ENCODE measurements at regions not wholly inside any gene's neighbourhood (a gene's known extent, or its start where the extent isn't known, plus 50 kb on each side); places are given as distances from the start of the nearest gene placed in this dataset.

- DNase-seq = no peak
Observed at GRCh38 chr4:144302704-144303536, 162.4 kb upstream of the GYPA start.

- no peak for DNase-seq
Observed at GRCh38 chr4:144304025-144304424, 163.5 kb upstream of the GYPA start.

- DNase-seq = no peak
Observed at GRCh38 chr4:144310535-144310934, 170.0 kb upstream of the GYPA start.

DNA sequence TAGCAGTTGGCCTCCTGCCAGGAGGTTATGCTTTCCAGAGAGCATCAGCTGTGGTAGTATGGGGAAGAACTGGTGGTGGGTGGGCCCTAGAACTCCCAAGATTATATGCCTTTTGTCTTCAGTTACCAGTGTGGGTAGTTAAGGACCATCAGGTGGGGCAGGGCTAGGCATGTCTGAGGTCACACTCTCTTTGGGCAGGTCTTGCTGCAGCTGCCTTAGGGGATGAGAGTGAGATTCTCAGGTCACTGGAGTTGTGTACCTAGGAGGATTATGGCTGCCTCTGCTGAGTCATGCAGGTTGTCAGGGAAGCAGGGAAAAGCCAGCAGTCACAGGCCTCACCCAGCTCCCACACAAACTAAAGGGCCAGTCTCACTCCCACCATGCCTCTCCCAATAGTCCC, 172.9 kb upstream of the GYPA start:
- no peak for DNase-seq

DNA sequence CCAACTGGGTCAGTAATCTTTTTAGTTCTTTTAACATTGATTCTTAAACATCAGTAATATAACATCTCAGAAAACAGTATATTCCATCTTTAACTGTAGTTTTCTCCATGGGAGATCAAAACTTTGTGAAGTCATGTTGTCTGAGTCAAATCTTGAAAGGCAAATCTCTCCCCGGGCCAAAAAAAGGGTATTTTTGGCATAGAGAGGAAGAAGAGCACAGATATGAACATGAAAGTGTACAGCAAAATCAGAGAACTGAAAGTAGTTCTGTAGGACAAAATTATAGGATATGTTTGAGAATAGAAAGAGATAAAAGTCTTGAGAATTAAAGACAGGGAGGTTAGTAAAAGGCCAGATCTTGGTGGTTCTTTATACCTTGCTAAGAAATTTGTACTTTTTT, 176.4 kb upstream of the GYPA start:
- DNase-seq = no peak

DNA sequence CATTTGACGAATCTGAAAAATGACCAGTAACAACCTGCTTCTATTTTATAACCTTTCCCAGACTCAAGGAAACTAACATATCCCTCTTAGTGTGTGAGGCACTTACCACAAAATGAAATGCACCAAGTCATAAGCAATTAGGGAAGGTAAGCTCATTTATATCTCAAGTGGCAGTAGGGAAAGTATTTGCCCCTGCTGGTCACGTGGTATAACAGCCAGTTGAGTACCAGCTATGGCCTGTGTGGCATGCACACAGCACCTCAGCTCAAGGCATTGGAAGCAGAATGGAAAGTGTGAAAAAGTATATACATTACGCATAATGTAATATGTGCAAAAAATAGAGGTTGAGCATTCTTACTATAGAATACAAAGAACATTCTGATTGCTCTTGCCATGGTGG, 178.3 kb upstream of the GYPA start:
- DNase-seq = no peak

DNA sequence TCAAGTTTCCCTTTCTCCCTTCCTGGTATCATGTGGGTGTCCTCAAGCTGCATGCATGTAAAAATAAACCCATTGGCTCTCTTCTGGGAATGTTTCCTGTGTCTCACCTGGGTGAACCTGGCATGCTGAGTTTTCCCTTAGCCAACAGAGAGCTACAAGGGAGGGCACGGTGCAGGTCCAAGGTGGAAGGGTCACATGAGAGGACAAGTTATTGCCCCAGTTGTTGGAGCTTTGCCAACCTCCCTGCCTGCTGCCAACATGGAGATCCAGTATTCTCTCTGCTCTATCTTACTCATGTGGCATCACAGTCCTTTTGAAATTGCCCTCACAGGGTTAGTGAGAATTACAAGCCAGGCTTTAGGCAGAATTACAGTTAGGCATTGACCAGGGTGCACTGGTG, 196.1 kb upstream of the GYPA start:
- DNase-seq = no peak

DNA sequence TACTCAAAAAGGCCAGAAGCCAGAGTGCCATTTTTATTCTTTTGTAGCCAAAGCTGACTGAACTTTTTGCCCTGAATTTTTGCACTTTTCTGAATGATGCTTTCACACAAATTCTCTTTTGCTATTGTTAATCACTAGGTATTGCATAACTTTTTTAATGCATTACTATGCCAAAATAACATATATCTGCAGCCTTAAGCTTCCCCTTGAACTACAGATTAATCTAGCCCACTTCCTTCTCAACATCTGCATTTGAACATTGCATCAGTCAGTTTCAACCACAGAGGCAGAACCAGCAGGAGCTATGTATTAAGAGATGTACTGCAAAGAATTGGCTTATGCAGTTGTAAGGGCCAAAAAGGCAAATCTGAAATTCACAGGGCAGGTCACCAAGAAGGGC, 197.6 kb upstream of the GYPA start:
- no peak for DNase-seq

DNA sequence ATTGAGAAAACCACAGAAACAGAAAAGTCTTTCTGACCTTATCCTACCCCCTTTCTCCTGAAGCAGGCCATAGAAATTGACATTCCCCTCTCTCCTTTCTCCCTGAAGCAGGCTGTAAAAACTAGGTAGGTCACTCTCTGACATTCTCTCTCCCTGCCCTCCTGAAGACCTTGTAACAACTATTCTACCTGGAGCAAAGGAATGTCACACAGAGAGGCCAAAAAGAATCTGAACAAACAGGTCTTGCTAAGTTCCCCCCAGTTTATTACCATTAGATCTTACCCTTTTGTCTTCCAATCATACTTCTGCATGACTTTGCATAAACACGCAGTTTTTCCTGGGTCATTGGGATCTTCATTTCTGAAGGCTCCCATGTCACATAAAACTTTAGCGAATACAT, 198.3 kb upstream of the GYPA start:
- DNase-seq = no peak

DNA sequence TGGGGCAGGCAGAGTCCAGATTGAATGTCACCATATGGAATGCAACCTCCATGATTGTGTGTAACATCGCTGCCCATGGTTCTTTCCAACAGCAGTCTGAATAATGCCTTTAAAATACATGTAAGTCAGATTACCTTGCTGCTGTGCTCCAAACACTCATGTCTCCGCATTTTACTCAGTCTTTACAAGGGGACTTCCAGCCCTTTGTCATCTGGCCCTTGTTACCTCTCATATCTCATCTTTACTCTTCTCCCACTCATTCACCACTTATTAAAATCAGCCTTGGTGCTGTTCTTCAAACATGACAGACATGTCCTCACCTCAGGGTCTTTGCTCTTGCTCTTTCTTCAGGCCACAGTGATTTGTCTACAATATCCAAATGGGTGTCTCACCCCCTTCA, 200.4 kb upstream of the GYPA start:
- no peak for DNase-seq

DNA sequence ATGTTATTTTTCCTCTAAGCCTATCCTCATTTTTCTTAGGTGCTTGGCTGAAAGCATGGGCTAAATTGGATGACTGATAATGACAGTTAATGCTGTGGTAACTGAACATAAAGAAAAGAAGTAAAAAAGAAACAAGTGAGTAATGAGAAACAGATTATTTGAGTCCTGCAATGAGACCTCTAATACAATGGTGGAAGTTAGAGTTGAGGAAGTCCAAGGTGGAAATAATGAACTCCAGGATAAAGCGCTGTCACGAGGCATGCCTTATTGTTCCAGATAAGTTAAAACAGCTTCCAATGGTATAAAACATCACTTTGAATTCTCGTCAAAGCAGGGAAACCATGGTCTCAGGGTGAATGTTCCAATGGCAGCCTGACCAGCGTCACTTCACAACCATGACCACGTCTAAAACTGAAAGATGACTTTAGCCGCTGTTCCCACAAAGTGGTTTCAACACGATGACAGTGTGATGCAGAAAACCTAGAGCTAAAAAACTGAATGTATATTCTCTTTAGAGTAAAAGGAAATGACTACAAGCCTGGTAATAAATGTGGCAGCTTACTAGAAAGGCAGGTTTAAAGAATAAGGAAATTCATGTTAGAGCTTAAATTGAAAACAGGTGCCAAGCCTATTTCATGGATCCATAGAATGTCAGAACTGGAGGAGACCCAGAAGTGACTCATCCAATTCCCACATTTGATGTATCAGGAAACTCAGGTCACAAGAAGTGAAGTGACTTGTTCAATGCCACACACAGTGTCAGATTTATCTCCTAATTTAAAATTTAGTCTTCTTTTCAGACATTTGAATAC, 202.6 kb upstream of the GYPA start:
- DNase-seq = no peak

- no peak for DNase-seq
Observed at GRCh38 chr4:144347121-144347520, 206.6 kb upstream of the GYPA start.

GRCh38 chr4:144350706-144351105, 210.2 kb upstream of the GYPA start:
- no peak for DNase-seq

GRCh38 chr4:144351306-144351705, 210.8 kb upstream of the GYPA start:
- DNase-seq = no peak

DNA sequence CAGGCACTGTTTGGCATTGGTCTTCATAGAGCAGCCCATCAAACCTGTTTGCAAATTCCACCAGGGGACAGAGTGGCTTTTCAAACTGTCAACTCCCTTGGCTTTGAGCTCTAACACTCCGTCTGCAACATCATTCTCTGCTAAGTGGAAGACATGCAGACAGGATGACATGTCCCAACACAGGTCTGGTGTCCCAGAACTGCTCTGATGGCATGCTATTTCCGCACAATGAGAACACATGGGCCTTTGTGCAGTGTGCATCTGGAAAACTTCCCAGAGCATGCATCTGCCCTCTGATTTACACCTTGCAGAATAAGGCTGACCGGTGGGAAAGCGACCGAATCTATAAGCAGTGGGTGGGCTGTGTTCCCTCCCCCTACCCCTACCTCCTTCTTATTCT, 212.8 kb upstream of the GYPA start:
- DNase-seq = no peak

- DNase-seq = peak; percentile 70
Observed at GRCh38 chr4:144355811-144356757, 215.6 kb upstream of the GYPA start.

GRCh38 chr4:144356941-144357381, 216.4 kb upstream of the GYPA start:
- no peak for DNase-seq

DNA sequence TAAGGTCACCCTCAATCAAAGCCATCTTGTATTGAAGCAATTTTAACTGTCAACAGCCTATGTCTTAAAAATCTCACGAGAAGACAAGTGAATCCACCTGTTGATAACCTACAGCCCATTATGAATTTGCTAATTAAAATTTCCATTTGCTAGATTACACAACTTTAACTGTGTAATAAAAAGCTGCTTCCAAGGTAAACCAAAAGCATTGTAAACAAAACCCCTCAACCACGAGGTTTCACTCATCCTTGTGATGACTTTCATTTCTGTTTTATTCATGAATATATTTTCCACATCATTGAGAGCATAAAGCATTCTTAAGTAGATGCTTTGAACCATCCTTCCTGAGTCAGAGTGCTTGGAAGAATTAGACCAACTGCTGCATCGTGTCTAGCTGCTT, 217.5 kb upstream of the GYPA start:
- no peak for DNase-seq

GRCh38 chr4:144360146-144360793, 219.8 kb upstream of the GYPA start:
- DNase-seq = no peak

GRCh38 chr4:144362366-144362765, 221.8 kb upstream of the GYPA start:
- no peak for DNase-seq

DNA sequence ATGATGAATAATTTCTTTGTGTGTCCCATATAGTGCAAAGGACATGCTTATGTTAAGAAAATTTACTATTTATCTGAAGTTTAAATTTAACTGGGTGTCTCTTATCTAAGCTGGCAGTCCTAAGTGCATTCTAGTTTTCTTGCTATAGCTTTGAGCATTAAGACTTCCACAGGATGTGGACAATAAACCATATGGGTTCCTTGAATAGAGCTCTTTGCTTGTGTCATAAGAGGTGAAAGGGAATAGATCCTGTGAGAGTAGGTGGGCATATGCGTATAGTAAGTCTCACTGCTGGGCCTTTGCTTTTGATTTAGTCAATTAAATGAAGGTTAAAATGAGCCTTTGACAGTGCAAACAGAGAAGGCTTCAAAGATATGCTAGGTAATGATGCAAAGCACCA, 223.4 kb upstream of the GYPA start:
- DNase-seq = no peak

DNA sequence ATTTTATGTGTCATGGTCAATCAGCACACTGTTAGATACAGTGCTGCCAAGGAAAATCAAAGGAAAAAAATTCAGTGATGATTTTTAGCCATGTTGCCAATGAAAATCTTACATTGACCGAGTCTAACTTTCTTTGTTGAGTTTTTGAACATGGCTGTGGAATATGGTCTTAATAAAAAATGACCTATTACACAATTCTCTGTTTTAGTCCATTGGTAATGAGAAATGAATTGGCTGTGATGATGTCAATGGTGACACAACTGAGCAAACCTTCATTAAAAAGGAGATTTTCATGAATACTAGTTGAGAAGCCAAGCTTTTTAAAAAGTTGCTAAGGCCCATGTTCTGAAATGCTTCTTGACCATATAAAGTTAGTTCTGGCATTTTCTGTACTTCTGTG, 225.9 kb upstream of the GYPA start:
- DNase-seq = no peak

GRCh38 chr4:144371485-144371884, 231.0 kb upstream of the GYPA start:
- no peak for DNase-seq

All from right forelimb (tissue), 1 donor.